Left colon (tissue), 2 donors: ENCODE measurements at regions not wholly inside any gene's neighbourhood (a gene's known extent, or its start where the extent isn't known, plus 50 kb on each side); places are given as distances from the start of the nearest gene placed in this dataset.
"Not testable (repeated sequence)": the region's sequence is repeated elsewhere in the genome, so short reads cannot be mapped to it uniquely, and the experiment has no call there.

Source experiments
- ATAC-seq: fragments of 200-7000 bp; cut with Tn5 transposase; one replicate; pipeline ENCODE4 v1.9.1; 2020; ENCODE audit warnings: mild to moderate bottlenecking, moderate library complexity
- DNase-seq, 2 donors: peaks; one replicate each; pipeline ENCODE4 v3.0.0-alpha.2; 2020
- intact Hi-C, 2 donors: fragments of 100-400 bp; cut with DNase I in 1 of 2; cut with micrococcal nuclease in 1 of 2; formaldehyde crosslinking; loops; one replicate each; pipeline versions ENCODE4 v1.11.2 to v1.14.0; 2022; cut with DNase I, micrococcal nuclease
- donor health status: DM: no; HTN: no; CAD: no.
- donor health status: DM: yes; HTN: yes; CAD: no.

DNA sequence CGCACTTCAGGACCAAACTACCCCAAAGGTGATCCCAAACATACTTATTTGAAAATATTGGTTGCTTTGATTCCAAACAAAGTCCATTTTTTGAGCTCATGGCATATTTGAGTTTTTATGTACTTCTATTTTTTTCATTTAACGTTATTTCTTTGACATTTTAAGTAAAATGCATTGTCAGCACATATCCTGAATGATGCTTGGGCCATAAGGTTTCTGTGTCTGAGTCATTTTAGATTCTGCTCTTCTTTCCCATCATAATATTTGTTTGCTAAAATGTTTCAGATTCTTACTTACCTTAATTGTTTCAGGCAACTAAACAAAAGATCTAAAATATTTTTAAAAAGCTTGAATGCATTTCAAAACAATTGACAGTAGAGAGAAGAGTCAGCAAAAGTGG lies 998.2 kb downstream of the REEP3 start:
- no peak for ATAC-seq
- no peak for DNase-seq
- intact Hi-C loops, result no loop called here

DNA sequence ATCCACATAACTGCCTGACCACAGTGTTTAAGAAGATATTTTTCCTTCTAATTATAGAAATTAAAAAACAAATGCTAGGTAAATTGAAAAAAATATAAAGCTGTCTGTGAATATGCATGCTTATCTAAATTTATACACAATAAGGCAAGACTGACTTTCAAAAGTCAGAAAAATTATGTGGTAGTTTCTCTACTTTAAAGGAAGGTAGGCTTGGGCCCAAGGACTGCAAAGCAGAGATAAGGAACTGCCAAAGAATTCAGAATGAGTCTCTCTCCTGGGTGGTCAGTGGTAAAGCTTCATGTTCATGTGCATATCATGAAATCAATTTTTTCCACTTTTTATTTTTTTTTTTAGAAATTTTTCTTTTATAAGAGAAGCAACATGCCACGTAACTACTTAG lies 998.6 kb downstream of the REEP3 start:
- ATAC-seq, result no peak

DNA sequence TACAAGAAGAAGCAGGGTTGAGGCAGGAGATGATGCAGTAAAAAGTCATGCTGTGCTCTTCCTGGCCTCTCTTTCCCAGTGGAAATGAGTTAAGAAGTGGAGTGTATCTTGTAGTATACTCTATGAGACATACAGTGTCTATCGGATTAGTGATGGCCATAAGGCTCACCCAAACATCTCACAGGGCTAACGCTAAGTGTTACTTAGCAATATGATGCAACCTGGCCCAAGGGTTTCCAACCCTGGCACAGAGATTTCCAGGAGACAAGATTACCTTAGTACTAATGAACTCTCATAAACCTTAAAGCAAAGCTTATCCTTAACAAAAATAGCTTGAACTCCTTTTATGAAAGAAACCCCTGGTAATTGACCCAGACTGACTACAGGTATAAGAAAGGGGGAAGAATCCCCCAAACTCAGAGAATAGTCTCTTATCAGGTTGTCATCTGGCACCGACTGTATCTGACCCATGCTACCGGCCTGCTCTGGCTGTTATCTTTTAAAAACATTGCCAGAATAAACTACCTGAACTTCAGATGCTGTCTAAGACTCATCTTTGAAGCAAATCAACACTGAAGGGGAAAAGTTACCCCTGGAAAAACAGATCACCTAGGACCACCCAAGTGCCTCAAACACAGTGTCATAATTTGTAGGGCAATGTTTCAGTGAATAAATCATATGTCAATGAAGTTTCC lies 1002.0 kb downstream of the REEP3 start:
- ATAC-seq, result no peak
- intact Hi-C loops, result no loop called here
- no peak for DNase-seq

More for the DNA sequence above, 998.6 kb downstream of the REEP3 start:
- intact Hi-C loops, result no loop called here
- DNase-seq, result no peak

DNA sequence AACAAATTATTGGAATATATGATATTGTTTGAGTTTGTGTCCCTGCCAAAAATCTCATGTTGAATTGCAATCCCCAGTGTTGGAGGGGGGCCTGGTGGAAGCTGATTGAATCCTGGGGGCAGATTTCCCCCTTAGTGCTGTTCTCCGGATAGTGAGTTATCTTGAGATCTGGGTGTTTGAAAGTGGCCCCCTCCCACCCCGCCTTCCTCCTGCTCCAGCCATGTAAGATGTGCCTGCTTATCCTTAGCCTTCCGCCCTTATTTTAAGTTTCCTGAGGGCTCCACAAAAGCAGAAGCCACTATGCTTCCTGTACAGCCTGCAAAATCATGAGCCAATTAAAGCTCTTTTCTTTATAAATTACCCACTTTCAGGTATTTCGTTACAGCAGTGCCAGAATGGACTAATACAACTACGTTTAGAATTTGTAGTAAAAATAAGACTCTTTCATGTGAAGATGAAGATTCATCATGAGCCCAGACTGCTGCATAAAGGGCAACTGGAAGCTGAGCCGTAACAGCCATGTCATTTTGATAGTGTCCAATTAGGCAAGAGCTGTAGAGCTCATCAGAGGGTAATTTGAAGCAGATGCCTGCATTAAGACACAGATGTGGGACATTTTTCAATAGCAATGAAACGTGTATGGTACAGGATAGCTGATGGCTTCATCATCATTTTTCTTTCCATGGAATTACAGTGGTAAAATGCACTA lies 1007.2 kb downstream of the REEP3 start:
- intact Hi-C loops, result no loop called here
- DNase-seq, result no peak
- no peak for ATAC-seq

DNA sequence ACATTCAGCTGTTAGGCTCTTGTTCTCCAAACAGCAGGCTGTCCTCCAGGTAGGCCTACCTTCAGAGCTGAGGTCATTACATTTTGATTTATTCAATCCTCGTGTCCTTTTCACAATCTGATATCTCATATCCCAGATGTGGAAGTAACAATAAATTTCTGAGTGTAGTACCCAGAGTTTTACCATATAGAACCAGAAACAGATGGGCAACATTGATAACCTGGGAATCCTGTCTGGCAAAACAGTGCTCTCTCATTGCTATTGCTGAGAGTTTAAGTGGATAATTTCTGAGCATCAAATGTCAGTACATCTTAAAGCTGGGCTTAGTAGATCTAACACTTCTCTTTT lies 1007.8 kb downstream of the REEP3 start:
- DNase-seq (no peak), ATAC-seq (no peak)
- intact Hi-C loops, result no loop called here

DNA sequence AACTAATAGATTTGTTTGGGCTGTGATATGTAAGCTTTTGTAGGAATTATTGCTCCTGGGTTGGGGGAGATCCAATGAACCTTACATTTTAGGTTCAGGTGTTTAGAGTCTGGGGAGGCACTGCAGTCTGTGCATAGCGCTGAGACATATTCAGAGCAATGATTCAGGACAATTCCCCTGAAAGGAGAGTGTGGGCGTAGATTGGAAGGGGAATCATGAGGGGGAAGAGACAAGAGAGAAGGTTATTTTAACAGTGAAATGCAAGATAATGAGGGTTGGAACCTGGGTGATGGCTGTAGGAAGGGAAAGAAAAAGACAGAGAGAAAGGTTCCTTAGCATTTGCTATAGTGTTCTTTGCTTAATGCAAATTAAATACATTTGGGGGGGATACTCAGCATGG lies 1013.4 kb downstream of the REEP3 start:
- intact Hi-C loops, result no loop called here
- ATAC-seq, result no peak
- DNase-seq, result no peak

DNA sequence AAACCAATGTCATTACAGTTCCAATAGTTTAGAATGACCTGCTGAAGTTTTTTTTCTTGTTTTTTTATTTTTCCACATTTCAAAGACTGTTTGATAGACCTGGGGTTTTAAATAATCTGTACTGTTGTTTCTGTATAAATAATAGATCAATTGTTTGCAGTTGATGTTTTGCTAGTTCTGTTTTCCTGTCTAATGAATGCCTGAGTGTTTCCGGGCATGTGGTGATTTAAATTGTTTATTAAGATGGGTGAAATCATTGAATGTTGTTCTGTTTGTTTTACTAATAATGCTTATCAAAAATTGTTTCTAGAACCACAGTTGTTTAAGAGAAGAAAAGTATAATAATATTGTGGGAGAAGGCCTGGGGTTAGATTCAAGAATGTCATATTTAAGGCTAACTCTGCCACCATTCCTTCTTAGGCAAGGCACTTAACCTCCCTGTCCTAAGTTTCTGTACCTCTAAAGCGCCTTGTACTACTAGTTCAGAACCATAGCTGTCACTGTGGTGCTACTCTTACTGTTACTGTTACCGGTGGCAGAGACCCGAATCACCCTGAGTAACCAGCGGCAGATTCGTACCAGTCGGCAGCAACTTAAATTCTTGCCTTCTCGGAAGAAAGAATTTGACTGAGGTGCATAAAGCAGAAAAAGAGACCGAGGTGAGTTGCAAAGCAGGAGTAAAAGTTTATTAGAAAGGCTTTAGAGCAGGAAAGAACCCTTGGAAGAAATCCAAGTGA lies 1014.1 kb downstream of the REEP3 start:
- ATAC-seq (no peak), DNase-seq (no peak)
- intact Hi-C loops, result no loop called here

DNA sequence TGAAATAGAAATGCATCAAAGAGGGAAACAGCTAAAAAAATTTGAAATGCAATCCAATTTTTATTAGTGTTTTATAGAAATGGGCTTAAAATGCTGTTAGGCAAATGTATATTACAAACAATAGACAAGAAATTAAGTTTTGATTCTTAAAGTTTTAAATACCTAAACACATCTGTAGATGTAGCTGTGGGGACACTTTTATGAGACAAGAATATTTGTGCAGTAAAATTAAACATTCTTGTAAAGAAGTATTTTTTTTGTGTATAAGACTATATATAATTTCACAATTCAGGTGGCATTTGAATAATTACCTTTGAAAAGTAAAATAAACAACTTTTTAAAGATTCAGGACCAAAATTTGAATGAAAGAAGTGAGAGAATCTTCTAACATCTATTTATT lies 1015.9 kb downstream of the REEP3 start:
- ATAC-seq (no peak), DNase-seq (no peak)
- intact Hi-C loops, result no loop called here

DNA sequence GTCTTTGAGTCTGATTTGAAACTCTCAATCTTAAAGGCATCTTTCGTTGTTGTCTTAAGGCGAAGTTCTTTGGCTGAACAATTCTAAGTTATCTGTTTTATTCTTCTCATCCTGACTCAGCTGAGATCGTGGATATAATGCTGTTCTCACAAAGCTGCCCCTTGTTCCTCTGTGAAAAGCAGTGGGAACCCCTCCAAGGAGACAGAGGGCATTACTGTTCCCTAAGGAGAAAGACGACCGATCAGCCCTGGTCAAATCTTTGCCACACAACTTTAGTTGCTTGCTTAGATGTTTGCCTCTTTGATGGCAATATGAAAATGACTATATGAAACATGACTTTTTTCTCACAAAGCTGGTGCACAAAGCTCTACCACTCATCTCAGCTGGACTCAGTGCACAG lies 1016.7 kb downstream of the REEP3 start:
- intact Hi-C loops, result no loop called here
- DNase-seq, result no peak
- ATAC-seq, result no peak

DNA sequence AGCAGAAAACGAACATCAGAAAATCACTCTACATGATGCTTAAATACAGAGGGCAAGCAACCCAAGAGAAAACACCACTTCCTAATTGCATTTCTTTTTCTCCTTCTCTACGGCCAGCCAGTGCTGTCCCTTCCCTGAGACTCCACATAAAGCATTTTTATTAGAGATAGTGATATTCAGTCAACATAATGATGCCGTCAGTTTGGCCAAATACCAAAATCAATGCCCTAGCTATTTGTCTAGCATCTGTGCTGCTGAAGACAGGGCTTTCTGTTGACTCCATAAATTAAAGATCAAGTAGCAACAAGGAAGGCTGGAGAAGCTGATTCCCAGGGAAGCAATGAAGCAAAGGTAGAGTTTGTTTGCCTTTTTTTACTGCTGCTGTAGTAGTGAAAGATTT lies 1024.9 kb downstream of the REEP3 start:
- intact Hi-C loops, result no loop called here
- DNase-seq (no peak), ATAC-seq (no peak)

DNA sequence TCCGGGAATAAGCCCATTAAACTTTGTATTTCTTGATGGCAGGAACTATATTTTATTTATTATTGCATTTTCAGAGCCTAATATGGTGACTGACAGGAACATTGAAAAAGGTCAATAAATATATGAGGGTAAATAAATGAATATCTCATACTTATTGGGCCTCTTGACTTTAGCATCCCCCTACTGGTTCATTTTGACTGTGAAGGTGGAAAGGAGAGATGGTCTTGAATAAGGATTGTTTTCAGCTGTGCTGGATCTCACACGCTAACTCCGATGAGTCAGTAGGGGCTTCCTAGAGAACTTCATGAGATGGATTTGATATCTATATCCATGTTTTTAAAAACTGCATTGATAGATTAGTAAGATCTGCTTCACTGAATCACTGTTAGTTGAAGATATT lies 1026.0 kb downstream of the REEP3 start:
- no peak for ATAC-seq
- intact Hi-C loops, result no loop called here
- no peak for DNase-seq

DNA sequence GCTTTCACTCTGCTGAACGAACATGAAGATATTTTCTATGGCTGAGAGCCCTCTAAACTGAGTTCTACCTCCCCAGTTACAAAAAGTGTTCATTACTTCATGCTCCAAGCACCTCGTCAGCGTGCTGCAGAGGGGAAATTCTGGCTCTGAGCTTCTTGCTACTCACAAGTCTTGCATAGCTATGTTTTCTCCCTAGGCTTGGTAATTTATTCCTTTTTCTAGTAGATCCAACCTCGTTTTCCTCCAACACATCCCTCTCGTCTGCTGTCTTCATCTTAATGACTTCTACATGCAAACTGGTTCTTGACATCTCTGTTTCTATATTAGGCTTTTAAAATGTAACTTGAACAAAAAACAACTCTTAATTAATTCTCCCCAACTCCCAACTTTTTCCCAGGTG lies 1034.5 kb downstream of the REEP3 start:
- DNase-seq, result no peak
- intact Hi-C loops, result no loop called here
- ATAC-seq, result no peak

DNA sequence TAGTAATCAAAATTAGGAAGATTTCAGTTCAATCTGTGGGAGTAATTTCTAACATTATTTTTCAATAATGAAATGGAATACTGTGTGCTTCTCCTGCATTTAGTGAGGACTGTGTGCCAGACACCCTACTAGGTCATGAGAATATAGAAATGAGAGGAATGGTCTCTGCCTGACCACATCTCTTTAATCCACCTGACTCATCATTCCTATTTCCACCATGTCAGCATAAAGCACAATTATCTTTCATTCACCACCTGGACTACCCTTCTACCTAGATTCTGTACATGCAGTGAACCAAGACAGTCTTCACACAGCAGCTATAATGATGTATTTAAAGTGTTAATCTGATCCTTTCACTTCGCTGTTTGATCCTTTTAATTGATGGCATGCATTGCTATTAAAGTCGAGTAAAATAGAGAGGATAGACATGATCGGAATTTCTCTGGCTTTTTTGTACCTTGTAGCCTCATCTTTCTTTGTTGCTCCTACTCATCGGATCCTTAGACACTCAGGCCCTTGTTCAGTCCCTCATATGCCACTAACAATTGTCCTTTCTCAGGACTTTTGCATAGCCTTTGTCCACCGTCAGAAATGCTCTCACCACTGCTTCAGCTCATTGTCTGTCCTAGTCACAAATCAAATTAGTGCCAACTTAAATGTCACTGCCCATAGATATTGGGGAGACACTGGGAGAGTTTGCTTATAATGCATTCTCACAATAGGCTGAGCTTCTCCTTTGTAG lies 1037.1 kb downstream of the REEP3 start:
- DNase-seq, result no peak
- intact Hi-C loops, result no loop called here
- ATAC-seq, result no peak

DNA sequence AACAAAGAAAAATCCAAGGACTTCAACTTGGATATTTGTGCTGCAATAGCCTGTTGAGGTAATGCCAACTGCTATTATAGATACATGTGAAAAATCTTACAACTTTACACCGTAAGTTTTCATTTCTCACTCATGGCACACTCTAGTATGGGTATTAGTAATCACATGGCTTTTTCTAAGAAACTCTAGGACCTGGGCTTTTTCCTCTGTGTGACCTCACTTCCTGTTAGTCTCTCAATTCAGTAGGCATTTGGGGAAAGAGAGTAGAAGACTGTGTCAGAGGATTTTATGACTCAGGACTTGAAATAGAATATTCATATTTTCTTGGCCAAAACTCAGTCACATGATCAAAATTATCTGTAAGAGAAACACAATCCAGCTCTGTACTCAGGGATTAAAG lies 1049.9 kb downstream of the REEP3 start:
- ATAC-seq, result no peak
- intact Hi-C loops, result no loop called here

DNA sequence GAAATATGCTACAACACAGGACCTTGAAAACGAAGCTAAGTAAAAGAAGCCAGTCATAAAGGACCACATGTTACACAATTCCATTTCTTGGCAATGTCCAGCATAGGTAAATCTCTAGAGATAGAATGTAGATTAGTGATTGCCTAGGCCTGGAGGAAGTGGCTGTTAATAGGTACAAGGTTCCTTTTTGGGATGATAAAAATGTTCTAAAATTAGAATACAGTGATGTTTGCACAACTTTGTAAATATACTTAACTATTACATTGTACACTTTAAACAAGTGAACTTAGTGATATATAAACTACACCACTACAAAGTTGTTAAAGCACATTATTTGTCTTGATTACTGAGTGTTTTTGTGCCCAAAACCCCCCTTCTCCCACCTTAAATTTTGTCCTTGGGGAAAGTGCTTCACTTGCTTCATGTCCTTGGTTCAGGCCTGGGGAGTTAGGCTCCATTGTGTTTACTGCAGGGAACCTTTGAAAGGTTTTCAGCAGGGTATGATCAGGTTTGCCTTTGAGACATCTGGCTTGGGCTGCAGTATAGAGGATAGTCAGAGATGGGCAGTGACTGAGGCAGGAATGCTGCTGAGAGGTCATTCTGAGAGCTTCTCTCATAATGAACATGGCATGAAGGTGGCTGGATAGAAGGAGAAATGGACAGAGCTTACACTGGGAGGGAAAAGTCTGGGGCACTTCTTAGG lies 1052.6 kb downstream of the REEP3 start:
- ATAC-seq, result peak; percentile 97
- peak in 1 of 2 donors; percentile 5 for DNase-seq
- intact Hi-C loops, result no loop called here

More for the DNA sequence above, 1049.9 kb downstream of the REEP3 start:
- DNase-seq, result no peak

DNA sequence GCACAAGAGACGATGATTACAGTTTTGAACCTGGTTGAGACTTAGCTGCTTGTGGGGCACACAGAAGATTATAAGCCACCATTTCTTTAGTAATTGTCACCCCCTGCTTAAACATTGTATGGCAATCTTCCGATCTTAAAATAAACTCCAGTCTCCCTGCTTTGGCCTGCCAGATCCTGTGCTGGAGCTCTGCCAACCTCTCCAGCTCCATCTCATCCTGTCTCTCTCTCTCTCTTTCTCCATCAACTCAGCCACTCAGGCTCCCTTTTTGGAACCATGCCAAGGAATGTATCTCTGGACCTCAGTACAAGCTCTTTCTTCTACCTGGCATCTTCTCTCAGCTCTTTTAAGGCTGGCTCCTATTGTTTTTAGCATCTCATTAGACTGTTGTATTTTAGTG lies 1053.2 kb downstream of the REEP3 start:
- peak; percentile 30 for ATAC-seq
- intact Hi-C loops, result no loop called here
- peak in 1 of 2 donors; percentile 44 for DNase-seq

DNA sequence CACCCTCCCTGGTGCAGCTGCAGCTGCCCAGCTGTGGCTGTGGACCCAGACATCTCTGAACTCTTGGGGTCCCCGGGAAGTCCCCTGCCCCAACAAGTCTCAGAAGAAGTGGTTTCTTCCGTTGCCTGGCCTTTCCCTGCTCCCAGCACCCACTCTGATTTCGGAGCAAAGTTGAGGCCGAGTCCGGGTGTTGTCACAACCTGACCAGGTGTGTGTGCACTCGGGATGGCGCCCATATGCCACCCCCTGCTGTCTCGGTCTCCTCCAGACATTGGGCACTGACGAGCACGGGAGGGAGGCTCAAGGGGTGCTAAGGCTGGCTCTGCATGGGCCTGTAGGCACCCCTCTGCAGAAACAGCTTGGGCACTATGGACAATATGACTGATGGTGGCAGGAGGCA lies 1055.3 kb downstream of the REEP3 start:
- ATAC-seq (no peak), DNase-seq (no peak)
- intact Hi-C loops, result no loop called here

DNA sequence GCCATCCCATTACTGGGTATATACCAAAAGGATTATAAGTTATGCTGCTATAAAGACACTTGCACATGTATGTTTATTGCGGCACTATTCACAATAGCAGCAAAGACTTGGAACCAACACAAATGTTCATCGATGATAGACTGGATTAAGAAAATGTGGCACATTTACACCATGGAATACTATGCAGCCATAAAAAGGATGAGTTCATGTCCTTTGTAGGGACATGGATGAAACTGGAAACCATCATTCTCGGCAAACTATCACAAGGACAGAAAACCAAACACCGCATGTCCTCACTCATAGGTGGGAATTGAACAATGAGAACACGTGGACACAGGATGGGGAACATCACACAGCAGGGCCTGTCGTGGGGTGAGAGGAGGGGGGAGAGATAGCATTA lies 1057.6 kb downstream of the REEP3 start:
- DNase-seq, intact Hi-C loops, ATAC-seq: not testable (repeated sequence)

DNA sequence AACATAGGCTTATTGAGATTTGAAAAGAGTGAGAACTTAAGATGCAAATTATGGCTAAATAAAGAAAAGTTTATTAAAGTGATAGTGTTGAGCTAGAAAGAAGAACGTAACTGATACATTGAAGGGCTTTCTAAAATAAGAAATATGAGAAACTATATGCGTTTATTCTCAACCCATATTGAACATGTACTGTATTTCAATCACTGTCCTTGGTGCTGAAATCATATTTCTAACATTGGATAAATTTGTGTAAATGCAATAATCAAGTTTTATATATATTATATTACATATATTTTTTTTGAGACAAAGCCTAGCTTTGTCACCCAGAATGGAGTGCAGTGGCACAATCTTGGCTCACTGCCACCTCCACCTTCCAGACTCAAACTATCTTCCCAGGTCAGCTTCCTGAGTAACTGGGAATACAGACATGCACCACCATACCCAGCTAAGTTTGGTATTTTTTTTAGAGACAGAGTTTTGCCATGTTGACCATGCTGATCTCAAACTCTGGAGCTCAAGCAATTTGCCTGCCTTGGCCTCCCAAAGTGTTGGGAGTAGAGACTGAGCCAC lies 1065.8 kb downstream of the REEP3 start:
- DNase-seq (no peak), ATAC-seq (no peak)
- intact Hi-C loops, result no loop called here
